Aorta (tissue), 5 donors: ENCODE measurements at regions not wholly inside any gene's neighbourhood (a gene's known extent, or its start where the extent isn't known, plus 50 kb on each side); places are given as distances from the start of the nearest gene placed in this dataset.
A peak's percentile ranks its signal among the peaks of the same experiment; 100 is the strongest.

Experiments
- ATAC-seq: fragments of 200-7000 bp; cut with Tn5 transposase; one replicate; pipeline ENCODE4 v1.9.1; 2022; ENCODE audit warnings: moderate library complexity; ENCODE audit not compliant: low FRiP score
- DNase-seq, 2 donors: peaks; one replicate each; pipeline ENCODE4 v3.0.0-alpha.2; 2020
- H3K27ac ChIP-seq, 2 donors: one replicate each; pipeline ENCODE4 v1.5.1; 2013; ENCODE audit warnings: low read length in 2 of 2, mild to moderate bottlenecking in 2 of 2, moderate library complexity in 2 of 2, control low read depth in 1 of 2, inconsistent platforms in 1 of 2, low read depth in 1 of 2
- H3K27me3 ChIP-seq, 2 donors: one replicate each; pipeline ENCODE4 v1.6.1; 2013; ENCODE audit warnings: control low read depth in 1 of 2, low read length in 1 of 2, mild to moderate bottlenecking in 1 of 2, moderate library complexity in 1 of 2; ENCODE audit not compliant: insufficient read depth in 2 of 2, control insufficient read depth in 1 of 2
- H3K36me3 ChIP-seq, 2 donors: one replicate each; pipeline ENCODE4 v1.6.1; 2013; ENCODE audit warnings: control low read depth in 1 of 2, low read length in 1 of 2, mild to moderate bottlenecking in 1 of 2; ENCODE audit not compliant: insufficient read depth in 2 of 2, control insufficient read depth in 1 of 2
- H3K4me1 ChIP-seq, 2 donors: one replicate each; pipeline ENCODE4 v1.6.1; 2013; ENCODE audit warnings: low read length in 2 of 2, control low read depth in 1 of 2, mild to moderate bottlenecking in 1 of 2, moderate library complexity in 1 of 2; ENCODE audit not compliant: insufficient read depth in 2 of 2, control insufficient read depth in 1 of 2
- H3K4me3 ChIP-seq, 2 donors: one replicate each; pipeline ENCODE4 v1.5.1; 2013; ENCODE audit warnings: low read length in 2 of 2, control low read depth in 1 of 2, mild to moderate bottlenecking in 1 of 2
- H3K9me3 ChIP-seq: one replicate; pipeline ENCODE4 v1.6.1; 2013; ENCODE audit warnings: mild to moderate bottlenecking, low read length; ENCODE audit not compliant: control insufficient read depth
- WGBS, 2 donors: extraction: QIAGEN DNeasy Blood & Tissue Kit; methylation state at CpG; one replicate each; pipeline ENCODE4 v1.1.7; 2013; 5-methylcytosine and 5-hydroxymethylcytosine counted together
- intact Hi-C, 2 donors: fragments of 100-400 bp; cut with DNase I; formaldehyde crosslinking; loops; one replicate each; pipeline versions ENCODE4 v1.14.2 to v1.15.0; 2022
- donor health status: healthy with polysubstance abuse.
- donor health status: Bipolar disorder and iron deficiency.
- donor health status: DM: no; HTN: no; CAD: no.
- donor health status: DM: no; HTN: no; CAD: no.
- donor health status: DM: yes; HTN: yes; CAD: no.

DNA sequence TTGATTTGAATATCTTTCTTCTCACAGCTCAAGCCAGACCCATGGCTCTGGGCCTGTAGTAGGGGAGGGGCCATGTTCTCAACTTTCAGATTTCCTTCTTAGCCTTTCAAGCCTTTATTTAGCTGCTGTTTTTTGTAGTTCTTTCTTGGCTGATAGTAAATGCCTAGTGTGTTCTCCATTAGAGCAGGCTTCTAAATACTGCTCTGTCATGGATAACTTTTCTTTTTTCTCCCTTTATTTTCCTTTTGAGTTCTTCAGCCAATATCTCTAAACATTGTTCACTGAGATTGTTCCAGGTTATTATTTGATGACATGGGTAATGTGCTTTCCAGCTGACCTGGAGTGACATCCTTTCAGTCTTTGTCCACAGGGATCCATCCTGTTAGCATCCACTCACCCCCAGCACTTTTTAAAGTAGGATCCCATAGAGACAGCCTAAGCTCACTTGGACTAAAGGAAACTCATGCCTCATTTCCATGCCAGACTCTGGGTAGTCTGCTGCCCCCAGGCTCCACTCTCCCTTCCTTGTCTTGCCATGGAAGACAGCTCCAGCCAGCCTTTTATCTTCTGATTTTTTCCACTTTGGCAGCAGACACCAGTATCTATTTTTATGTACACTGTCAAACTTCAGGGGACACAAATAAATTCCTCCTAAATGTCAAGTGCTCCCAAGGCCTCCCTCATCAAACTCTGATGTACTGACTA, 645.6 kb downstream of the RNF144B start:
- Histone ChIP-seq H3K27me3 (no peaks in the 10 kb centered on the region), H3K36me3 (no peaks in the 10 kb centered on the region), H3K9me3 (no peaks in the 10 kb centered on the region), H3K4me1 (peaks cover 3 to 5% of the 10 kb centered on the region in 2 donors), H3K27ac (peak overlapping the region in 1 of 2 donors; percentile 64), H3K4me3 (no peak overlapping the region)
- intact Hi-C loops = loop anchor here in 1 of 2 donors (10.0 kb wide), 2 partner anchors 382 to 632 kb away; no protein-coding TSS in a partner anchor
- ATAC-seq = peak; percentile 67
- DNase-seq = peak in 1 of 2 donors; percentile 31

DNA sequence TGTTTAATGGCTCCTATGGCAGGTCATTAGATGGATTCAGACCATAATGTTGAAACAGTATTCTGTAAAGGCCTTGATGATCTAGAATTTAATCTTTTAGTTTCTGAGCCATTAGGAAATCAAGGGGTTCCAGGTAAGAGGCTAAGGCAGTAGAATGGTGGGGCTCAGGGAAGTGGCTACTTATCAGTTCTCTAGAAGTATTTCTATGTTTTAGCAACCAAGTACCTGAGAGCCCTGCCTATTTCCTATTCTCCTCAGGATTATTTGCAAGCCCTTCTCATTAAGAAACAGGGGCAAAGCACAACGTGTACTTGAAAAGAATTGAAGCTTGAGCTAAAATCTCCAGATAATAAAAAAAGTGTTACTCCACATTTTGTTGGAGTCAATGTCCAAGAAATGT, 646.5 kb downstream of the RNF144B start:
- no peak for DNase-seq
- H3K4me1 ChIP-seq = peaks cover 3 to 5% of the 10 kb centered on the region in 2 donors
- H3K27ac ChIP-seq = no peak overlapping the region
- no peaks in the 10 kb centered on the region for H3K9me3 ChIP-seq
- ATAC-seq = no peak
- H3K27me3 ChIP-seq = no peaks in the 10 kb centered on the region
- H3K4me3 ChIP-seq = no peak overlapping the region
- intact Hi-C loops = loop anchor here in 1 of 2 donors (10.0 kb wide), 2 partner anchors 381 to 631 kb away; no protein-coding TSS in a partner anchor
- no peaks in the 10 kb centered on the region for H3K36me3 ChIP-seq
- WGBS, 2 donors = 71 to 74% methylated on average over 1 of the region's 1 CpG

DNA sequence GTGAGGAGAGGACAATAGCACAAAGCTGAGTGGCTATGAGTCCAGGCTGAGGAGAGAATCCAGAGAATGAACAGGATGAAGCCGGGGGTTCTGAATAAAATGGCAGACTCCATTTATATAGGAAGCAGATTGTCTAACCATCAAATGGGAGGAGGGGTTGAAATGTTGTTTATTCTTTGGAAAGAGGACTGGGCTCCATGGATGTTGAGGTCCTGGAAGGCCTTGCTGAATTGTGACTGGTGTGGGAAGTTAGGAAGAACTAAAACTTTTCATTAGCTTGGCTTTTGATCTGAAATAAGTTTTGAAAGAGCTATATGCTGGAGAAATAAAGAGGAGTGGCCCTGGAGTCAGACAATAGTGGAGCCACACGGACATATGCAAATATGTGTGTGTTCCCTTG, 647.8 kb downstream of the RNF144B start:
- no peak for ATAC-seq
- peak overlapping the region; percentile 3 to 76 for H3K27ac ChIP-seq
- no peak overlapping the region for H3K4me3 ChIP-seq
- 81% methylated on average over 2 of the region's 2 CpGs for WGBS, 2 donors
- peaks cover 3 to 5% of the 10 kb centered on the region in 2 donors for H3K4me1 ChIP-seq
- DNase-seq = no peak
- H3K9me3 ChIP-seq = no peaks in the 10 kb centered on the region
- no peaks in the 10 kb centered on the region for H3K27me3 ChIP-seq
- intact Hi-C loops = loop anchor here in 1 of 2 donors (10.0 kb wide), 2 partner anchors 380 to 630 kb away; no protein-coding TSS in a partner anchor
- no peaks in the 10 kb centered on the region for H3K36me3 ChIP-seq

DNA sequence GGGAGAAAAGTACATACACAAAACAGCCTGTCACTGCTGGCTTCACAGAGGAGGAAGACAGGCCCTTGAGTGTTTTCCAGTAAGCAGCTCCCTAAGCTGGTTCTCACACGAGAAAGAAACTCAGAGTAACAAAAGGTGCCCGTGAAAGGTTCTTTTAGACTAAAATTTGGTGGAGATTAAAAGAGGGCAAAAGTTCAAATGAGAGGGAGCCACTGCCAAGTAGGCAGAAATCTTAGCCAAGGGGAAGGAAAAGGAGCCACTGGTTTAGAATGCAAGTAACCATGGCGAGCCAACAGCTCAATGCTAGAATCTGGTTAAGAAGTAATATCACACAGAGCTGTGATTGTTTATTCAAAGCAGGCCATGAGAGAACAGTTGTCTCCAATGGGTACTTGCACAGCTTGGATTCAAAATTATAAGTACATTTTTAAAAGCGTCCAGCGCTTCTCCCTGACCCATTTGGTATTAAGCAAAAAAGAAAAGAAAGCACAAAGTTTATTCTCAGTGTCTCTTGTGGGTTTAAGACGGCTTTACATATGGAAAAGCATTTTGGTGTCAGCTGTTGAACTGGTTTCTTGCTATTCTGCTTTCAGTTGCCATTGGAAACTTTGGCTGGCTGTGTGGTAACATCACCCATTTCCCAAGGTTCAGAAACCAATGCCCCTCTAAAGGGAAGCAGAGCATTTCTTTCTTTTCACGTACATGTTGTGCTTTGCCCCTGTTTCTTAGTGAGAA, 648.5 kb downstream of the RNF144B start:
- Histone ChIP-seq H3K4me1 (peaks cover 3 to 5% of the 10 kb centered on the region in 2 donors), H3K27me3 (no peaks in the 10 kb centered on the region), H3K27ac (peak overlapping the region; percentile 28 to 76), H3K4me3 (no peak overlapping the region), H3K9me3 (no peaks in the 10 kb centered on the region), H3K36me3 (no peaks in the 10 kb centered on the region)
- 34% methylated on average over 7 of the region's 7 CpGs for WGBS, 2 donors
- DNase-seq = peak in 1 of 2 donors; percentile 32
- intact Hi-C loops = loop anchor here in 1 of 2 donors (10.0 kb wide), 2 partner anchors 379 to 629 kb away; no protein-coding TSS in a partner anchor
- peak; percentile 41 for ATAC-seq

DNA sequence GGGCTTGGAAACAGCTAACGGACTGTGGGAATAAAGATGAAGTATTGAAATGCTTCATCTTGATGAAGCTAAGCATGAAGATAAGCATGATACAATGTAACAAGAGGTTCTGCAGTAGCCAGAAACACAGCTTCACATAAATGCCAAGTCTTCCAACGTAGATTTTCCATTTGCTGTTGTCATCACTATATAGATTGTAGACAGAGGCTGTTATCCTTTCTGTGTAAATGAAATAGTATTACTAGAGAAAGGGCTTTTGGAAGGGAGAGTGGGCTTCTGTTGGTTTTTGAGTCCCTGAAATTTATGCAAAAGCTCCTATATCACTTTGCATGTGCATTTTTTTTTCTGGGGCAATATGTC, 649.0 kb downstream of the RNF144B start:
- H3K4me3 ChIP-seq = no peak overlapping the region
- H3K36me3 ChIP-seq = no peaks in the 10 kb centered on the region
- DNase-seq (no peak), ATAC-seq (no peak)
- H3K9me3 ChIP-seq = no peaks in the 10 kb centered on the region
- intact Hi-C loops = loop anchor here in 1 of 2 donors (10.0 kb wide), 2 partner anchors 379 to 629 kb away; no protein-coding TSS in a partner anchor
- H3K4me1 ChIP-seq = peaks cover 3 to 5% of the 10 kb centered on the region in 2 donors
- peak overlapping the region in 1 of 2 donors; percentile 76 for H3K27ac ChIP-seq
- WGBS, 2 donors = 85 to 92% methylated on average over 2 of the region's 2 CpGs
- no peaks in the 10 kb centered on the region for H3K27me3 ChIP-seq

DNA sequence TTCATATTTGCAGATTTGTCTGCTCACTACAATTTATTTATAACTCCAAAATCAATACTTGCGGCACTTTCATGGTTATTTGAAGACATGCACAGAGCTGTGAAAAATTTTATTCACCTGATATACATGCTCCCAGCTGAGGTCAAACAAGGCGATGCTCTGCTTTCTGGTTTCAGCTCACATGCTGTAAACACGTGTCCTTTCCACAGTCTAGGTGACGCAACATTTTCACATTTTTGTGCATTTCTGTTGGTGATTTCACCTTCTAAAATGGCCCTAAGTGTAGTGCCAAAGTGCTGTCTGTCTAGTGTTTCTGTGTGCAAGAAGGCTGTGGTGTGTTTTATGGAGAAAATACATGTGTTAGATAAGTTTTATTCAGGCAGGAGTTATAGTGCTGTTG, 650.5 kb downstream of the RNF144B start:
- no peaks in the 10 kb centered on the region for H3K9me3 ChIP-seq
- 96% methylated on average over 4 of the region's 4 CpGs for WGBS, 2 donors
- no peak overlapping the region for H3K4me3 ChIP-seq
- peaks cover 5 to 10% of the 10 kb centered on the region in 2 donors for H3K4me1 ChIP-seq
- no peak for DNase-seq
- H3K27ac ChIP-seq = no peak overlapping the region
- no peaks in the 10 kb centered on the region for H3K27me3 ChIP-seq
- intact Hi-C loops = loop anchor here in 1 of 2 donors (10.0 kb wide), 2 partner anchors 377 to 627 kb away; no protein-coding TSS in a partner anchor
- ATAC-seq = no peak
- H3K36me3 ChIP-seq = no peaks in the 10 kb centered on the region

DNA sequence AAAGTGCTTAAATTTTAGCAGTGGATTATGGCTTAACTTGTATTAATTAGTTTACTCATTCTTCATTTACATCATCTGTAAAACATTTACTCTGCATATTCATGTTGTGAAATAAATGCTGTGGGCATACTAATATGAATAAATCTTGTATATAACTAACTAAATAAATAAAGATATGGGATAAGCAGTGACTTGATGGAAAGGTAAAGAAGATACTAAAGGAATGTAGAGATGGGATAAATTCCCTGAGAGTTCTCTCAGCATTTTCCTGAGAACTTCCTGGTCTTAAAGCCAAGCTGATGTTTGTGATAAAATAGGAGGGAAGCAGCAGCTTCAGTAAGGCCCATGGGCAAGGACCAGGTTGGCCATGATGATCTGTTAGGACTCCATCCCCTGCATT, 652.1 kb downstream of the RNF144B start:
- ATAC-seq = no peak
- Histone ChIP-seq H3K27me3 (no peaks in the 10 kb centered on the region), H3K27ac (no peak overlapping the region), H3K4me3 (no peak overlapping the region), H3K9me3 (no peaks in the 10 kb centered on the region), H3K36me3 (no peaks in the 10 kb centered on the region), H3K4me1 (peaks cover 0 to 11% of the 10 kb centered on the region in 2 donors)
- DNase-seq = no peak
- intact Hi-C loops = loop anchor here in 1 of 2 donors (10.0 kb wide), 2 partner anchors 376 to 626 kb away; no protein-coding TSS in a partner anchor

DNA sequence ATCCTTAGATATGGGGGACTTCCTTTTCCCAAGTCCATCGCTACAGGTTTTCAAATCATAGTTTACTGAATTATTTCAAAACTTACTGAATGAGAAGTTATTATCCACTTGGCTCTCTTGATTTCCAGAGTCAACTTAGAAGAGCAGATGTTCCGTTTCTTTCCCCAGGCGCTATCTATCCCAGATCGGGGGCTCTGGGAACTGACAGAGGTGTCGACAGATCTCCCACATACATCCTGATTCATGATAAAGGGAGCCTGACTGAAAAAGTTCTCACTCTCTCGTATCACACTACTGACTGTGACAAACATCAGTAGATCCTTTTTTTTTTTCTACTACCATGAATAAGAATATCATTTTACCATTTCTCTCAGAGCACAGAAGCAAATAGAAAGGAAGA, 654.8 kb downstream of the RNF144B start:
- peaks cover 0 to 7% of the 10 kb centered on the region in 2 donors for H3K4me1 ChIP-seq
- WGBS, 2 donors = 78 to 85% methylated on average over 6 of the region's 6 CpGs
- DNase-seq (no peak), ATAC-seq (no peak)
- no peaks in the 10 kb centered on the region for H3K27me3 ChIP-seq
- H3K4me3 ChIP-seq = no peak overlapping the region
- no peak overlapping the region for H3K27ac ChIP-seq
- H3K9me3 ChIP-seq = no peaks in the 10 kb centered on the region
- intact Hi-C loops = no loop called here
- H3K36me3 ChIP-seq = no peaks in the 10 kb centered on the region
